ENCODE measurements at regions not wholly inside any gene's neighbourhood (a gene's known extent, or its start where the extent isn't known, plus 50 kb on each side); places are given as distances from the start of the nearest gene placed in this dataset.

DNA sequence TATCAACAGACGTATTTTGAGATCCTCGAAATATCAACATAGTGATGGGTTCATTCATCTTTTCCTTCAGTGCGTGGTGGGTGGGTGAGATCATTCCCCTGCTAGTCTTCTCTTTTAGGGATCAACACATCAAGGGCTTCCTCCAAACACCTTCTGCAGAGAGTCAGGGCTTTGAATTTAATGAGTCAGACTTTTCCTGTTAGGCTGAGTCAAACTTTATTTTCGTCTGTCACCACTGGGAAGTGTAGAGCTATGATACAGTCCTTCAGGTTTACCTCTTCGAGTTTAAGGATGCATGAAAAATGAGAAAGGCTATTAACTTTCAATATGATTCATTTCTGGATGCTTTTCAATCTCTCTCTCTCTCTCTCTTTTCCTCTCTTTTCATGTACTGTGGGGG lies 189.1 kb downstream of the BMP2 start:
- DNase-seq: no peak

- no peak for DNase-seq
These were observed 192.4 kb downstream of the BMP2 start for GRCh38 chr20:6959900-6960312.

GRCh38 chr20:6966721-6967120 lies 199.2 kb downstream of the BMP2 start:
- DNase-seq: no peak

DNA sequence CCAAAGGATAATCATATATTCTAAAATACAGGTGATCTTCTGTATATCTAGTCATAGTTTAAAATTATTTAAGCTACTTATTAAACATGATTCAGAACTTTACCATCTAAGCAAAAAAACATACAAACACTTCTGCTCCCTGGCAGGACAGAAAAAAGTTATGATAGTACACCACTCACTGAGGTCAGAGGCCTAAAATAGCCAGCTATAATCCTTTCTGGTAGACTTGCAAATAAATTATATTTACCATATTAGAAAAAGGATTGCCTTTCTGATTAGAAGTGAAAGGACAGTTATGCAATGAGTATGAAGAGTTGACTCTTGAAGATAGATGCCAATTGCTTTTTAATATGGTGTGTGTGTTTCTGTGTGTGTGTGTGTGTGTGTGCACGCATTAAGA lies 207.4 kb downstream of the BMP2 start:
- DNase-seq: no peak

GRCh38 chr20:6975311-6975710 lies 207.8 kb downstream of the BMP2 start:
- no peak for DNase-seq

DNA sequence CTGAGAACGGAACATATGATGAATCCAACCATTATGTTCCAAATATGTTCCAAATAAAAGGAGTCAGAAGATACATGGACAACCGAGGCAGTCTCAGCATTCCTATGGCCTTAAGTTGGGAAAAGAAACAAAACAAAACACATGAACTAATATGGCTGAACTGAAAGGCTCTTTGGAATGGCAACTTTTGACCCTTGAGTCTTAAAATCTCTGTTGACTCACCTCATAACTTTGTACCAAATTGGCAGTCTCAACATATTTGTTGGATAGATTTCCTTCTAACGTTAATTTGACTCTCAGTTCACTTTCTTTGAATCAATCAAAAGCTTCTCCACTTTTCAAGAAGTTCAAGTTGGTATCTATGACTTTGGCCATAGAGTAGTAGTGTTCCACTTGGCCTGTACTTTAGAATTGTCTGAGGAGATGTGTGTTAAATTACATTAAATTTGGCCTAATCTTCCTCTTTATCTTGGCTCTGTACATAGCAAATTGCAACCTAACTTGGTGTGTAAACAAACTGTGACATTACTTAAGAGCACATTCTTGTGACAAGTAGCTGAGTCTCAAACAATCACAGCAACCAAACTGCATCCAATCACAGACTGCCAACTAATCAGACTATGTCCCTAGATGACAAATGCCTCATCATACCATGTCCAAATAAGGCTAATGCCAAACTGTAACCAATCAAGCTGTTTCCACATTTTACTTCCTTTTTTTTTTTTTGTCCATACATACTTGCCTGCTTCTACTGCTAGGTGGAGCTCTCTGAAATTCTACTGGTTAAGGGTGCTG lies 208.8 kb downstream of the BMP2 start:
- no peak for DNase-seq

DNA sequence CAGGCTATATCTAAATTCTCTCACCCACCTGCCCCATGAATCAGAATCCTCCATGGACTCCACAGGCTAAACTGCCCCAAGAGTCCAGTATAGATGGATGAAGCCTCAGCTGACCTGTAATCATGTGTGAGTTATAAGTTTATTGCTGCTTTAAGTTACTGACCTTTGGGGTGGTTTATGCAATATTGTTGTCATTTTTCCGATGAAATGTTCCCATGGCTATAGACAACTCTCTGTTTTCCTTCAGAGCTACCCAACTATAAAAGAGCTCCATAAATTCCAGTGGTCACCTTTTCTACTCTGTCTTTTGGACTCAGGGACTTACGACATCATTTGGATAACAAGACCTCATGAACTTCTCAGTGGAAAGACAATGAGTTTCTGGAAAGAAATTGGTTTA lies 212.1 kb downstream of the BMP2 start:
- DNase-seq: no peak

DNA sequence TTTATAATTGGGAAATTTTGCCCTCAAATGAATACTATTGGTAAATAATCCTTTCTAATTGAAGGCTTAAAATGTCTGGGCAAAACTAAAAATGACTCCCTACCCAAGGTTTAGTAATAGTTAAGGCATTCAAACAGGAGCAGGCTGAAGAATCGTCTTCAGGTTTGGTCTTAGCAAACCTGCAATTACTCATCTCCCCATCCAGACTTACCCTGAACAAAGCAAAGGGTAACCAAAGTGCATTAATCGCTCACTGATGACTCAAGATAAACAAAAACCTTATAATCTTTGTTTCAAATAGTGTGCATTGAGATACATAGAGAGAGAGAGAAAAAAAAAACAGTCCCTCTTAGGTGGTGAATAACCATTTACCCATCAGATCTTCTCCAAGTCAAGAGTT lies 225.5 kb downstream of the BMP2 start:
- no peak for DNase-seq

GRCh38 chr20:6993511-6993910 lies 226.0 kb downstream of the BMP2 start:
- DNase-seq: no peak

DNA sequence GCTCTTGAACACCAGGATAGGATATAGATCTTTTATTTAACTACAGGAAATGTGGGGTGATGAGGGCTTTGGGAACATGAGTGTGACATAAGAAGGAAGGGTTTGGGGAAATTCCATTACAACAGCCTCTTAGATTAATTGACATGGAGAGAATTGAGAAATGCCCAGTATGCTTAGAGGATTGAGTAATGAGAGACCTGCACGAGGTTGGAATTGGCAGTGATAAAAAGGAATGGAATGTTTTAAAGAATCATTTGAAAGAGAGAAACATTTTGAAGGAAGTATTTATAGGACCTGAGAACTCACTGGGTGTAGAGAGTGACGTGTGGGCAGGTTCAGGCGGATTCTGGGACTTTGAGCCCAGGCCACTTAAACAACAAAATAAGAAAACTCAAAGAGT lies 227.0 kb downstream of the BMP2 start:
- DNase-seq: no peak

GRCh38 chr20:6998909-6999308 lies 231.4 kb downstream of the BMP2 start:
- no peak for DNase-seq

DNA sequence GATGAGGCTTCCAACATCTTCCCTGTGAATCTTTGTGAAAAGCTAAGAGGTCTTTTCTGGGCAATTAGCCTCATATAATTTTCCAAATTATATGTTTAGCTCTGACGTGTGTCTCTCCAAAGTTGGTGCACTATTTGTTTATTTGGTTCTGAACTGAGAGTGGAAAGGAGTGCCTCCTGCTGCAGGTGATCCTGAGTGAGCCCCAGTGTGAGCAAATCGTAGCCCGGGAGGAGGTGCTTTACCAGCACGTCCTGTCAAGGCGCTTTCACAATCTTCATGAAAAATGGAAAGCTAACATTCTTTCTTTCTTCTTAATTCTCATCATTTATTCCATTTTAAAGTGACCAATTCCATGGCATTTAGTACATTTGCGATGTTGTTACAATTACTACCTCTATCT lies 231.9 kb downstream of the BMP2 start:
- no peak for DNase-seq

DNA sequence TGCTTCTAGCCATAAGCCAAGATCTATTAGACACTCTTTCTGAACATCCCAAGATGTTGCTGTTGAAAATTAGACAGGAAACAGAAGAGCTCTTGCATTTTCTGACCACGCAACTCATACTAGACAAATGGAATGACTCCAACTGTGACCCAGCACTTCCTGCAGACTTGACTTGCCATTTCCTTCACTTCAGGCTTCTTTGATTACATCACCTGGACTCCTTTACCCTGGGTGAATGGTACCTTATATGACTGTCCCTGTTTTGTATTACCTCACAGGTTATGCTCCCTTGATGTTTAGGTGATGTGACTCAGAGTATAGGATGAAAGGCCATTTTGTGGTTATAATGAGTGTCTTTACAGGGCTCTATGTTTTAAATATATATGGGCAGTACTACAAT lies 236.1 kb downstream of the BMP2 start:
- DNase-seq: no peak

- DNase-seq: no peak
These were observed 237.3 kb downstream of the BMP2 start for GRCh38 chr20:7004801-7005200.

DNA sequence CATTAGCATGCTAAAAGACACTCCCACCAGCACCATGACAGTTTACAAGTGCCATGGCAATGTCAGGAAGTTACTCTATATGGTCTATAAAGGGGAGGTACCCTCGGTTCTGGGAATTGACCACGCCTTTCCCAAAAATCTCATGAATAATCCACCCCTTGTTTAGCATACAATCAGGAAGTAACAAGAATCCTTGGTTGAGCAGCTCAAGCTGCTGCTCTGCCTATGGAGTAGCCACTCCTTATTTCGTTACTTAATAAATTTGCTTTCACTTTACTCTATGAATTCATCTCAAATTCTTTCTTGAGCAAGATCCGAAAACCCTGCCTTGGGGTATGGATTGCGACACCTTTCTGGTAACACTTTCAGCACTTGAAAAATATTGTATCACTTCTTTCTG lies 243.0 kb downstream of the BMP2 start:
- DNase-seq: no peak

GRCh38 chr20:7015257-7015656 lies 247.8 kb downstream of the BMP2 start:
- no peak for DNase-seq

DNA sequence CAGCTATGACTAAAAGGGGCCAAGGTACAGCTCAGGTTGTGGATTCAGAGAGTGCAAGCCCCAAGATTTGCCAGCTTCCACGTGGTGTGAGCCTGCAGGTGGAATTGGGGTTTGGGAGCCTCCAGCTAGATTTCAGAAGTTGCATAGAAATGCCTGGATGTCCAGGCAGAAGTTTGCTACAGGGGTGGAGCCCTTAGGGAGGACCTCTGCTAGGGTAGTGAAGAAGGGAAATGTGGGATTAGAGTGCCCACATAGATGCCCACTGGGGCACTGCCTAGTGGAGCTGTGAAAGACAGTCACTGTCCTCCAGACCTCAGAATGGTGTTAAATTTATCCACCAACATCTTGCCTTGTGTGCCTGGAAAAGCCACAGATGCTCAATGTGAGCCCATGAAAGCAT lies 255.1 kb downstream of the BMP2 start:
- no peak for DNase-seq

DNA sequence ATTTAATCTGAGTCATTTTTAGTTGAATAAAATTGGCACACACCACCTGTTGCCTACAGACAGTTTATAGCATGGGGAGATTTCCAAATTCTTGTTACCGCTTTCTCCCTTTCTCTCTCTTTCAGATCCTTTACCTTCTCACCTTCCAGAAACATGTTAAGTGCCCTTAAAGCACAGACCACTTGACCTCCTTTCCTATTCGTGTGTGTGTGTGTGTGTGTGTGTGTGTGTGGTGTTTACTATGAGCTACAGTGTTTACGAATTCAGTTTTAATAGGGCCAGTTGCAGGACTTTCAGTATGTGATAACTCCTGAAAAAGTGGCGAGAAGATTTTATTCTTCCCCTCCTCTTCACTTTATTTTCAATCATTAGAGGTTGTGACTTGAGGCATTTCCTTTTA lies 258.1 kb downstream of the BMP2 start:
- DNase-seq: no peak

DNA sequence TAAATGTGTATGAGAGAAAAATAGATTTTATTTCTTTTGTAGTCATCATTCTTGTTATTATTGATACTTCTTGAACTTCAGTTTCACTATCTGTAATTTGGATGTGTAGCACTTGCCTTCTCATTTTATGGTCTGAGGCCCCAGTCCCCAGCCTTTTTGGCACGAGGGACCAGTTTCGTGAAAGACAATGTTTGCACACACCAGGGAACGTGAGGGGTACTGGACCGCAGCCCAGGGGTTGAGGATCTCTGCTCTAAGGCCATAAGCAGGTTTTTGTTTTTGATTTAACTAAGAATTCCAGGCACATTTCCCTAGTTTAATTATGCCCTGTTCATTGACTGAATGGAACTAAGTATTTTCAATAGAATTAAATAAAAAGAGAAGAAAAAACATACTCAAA lies 261.5 kb downstream of the BMP2 start:
- no peak for DNase-seq

GRCh38 chr20:7031222-7031621 lies 263.7 kb downstream of the BMP2 start:
- no peak for DNase-seq

DNA sequence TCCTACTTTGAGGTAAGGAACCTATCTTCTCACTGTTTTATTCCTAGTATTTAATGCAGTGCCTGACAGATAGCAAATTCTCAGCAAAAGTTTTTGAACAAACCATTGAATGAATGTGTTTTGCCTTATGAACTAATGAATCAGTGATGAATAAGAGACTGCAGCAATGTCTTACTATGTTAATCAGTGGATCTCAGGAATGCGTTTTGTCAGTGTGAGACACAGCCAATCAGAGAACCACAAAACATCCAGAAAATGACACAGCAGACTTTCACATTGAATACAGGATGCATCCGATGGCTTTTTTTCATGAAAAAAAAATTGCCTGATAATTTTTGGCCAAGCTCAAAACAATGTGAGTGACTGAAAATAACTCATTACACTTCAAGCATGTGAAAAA lies 270.5 kb downstream of the BMP2 start:
- DNase-seq: no peak

DNA sequence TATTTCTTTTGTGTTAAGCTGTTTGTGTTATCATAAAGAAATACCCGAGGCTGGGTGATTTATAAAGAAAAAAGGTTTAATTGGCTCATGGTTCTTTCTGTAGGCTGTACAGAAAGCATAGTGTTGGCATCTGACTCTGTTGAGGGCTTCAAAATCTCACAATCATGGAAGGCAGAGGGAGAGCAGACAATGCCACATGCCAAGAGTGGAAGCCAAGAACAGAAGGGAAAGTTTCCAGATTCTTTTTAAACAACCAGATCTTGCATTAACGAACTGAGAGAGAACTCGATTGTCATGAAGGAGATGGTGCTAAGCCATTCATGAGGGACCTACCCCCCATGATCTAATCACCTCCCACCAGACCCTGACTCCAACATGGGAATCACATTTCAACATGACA lies 290.1 kb downstream of the BMP2 start:
- DNase-seq: no peak

DNA sequence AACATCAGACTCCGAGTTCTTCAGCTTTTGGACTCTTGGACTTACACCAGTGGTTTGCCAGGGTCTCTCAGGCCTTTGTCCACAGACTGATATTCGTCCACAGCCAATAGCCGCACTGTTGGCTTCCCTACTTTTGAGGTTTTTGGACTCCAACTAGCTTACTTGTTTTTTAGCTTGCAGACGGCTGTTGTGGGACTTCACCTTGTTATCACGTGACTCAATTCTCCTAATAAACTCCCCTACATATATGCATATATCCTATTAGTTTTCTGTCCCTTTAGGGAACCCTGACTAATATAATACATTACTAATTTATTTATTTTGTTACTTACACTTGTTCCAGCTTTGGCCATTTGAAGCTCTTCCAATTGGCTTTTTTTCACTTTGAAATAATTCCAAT lies 311.3 kb downstream of the BMP2 start:
- DNase-seq: no peak

GRCh38 chr20:7080472-7080871 lies 313.0 kb downstream of the BMP2 start:
- no peak for DNase-seq

DNA sequence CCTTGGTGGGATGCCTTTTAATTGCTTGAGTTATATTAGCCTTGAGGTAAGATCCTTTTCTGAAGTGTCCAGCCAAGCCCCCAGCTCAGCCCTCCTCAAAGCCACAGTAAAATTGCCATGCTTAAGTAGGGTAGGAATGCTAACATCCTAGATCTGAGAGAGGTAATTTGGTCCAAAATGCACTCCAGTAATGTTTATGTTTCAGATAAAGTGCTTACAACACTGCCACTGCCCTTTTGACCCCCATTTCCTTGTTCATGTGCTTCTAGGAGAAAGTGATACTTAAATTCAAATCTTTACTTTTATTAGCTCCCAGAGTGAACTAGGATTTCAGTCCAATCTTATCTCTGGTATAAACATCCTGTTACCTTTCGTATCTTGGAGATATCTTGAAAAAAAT lies 318.0 kb downstream of the BMP2 start:
- DNase-seq: no peak

DNA sequence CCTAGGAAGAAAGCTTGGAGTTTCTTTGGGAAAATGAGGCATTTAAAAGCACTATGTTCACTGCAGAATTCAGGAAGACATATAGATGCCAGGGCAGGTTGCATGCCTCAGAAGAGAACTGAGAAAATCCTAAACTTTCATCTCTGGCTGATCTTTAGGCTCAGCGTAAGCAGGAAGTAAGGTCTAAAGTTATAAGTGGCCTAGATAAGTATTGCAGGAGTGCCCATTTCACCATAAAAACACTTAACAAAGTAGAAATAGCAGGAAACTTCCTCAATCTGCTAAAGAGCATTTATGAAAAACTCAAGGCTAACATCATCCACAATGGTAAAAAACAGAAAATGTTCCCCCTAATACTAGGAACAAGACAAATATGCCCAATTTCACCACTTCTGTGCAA lies 320.3 kb downstream of the BMP2 start:
- no peak for DNase-seq
